HL-60 (cell line): ENCODE measurements at regions not wholly inside any gene's neighbourhood (a gene's known extent, or its start where the extent isn't known, plus 50 kb on each side); places are given as distances from the start of the nearest gene placed in this dataset.

Source experiments
- POLR2AphosphoS5 ChIP-seq: IDR thresholded peaks from 2 replicates; pipeline ENCODE4 v1.6.1; 2012; ENCODE audit warnings: low read depth
- SPI1 ChIP-seq: IDR thresholded peaks from 2 replicates; pipeline ENCODE4 v1.6.1; 2012; ENCODE audit warnings: low read depth, mild to moderate bottlenecking, borderline replicate concordance
- TF ChIP-seq, protein P1 (sequence below): IDR thresholded peaks from one replicate; pipeline ENCODE4 v1.5.1; 2011; ENCODE audit warnings: low read length, control low read depth, inconsistent platforms; ENCODE audit not compliant: insufficient read depth
- TF ChIP-seq, protein P2 (sequence below): IDR thresholded peaks from 2 replicates; pipeline ENCODE4 v1.6.1; 2012; ENCODE audit warnings: low read depth; ENCODE audit not compliant: insufficient replicate concordance

DNA sequence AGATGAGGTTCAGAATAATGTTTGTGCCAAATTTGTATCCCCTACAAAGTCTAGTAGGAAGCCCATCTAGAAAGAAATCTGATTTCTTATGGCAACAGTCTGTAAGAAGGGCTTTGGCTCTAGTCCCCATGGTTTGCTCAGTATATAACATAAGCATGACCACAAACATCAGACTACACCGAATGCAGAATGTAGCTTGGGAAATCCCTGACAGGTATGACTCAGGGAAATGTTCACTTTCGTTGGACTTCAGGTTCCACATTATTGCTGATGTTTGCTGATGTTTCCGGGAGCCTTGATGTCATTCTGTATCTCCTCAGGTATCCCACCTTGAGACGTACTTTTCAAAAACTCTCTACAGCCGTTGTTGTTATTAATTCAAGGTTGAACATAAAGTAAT is 304.4 kb upstream of the TGFBR2 start:
- TF ChIP-seq POLR2AphosphoS5: no peak
- TF ChIP-seq, protein P1, sequence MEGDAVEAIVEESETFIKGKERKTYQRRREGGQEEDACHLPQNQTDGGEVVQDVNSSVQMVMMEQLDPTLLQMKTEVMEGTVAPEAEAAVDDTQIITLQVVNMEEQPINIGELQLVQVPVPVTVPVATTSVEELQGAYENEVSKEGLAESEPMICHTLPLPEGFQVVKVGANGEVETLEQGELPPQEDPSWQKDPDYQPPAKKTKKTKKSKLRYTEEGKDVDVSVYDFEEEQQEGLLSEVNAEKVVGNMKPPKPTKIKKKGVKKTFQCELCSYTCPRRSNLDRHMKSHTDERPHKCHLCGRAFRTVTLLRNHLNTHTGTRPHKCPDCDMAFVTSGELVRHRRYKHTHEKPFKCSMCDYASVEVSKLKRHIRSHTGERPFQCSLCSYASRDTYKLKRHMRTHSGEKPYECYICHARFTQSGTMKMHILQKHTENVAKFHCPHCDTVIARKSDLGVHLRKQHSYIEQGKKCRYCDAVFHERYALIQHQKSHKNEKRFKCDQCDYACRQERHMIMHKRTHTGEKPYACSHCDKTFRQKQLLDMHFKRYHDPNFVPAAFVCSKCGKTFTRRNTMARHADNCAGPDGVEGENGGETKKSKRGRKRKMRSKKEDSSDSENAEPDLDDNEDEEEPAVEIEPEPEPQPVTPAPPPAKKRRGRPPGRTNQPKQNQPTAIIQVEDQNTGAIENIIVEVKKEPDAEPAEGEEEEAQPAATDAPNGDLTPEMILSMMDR: no peak
- TF ChIP-seq SPI1: no peak
- TF ChIP-seq, protein P2, sequence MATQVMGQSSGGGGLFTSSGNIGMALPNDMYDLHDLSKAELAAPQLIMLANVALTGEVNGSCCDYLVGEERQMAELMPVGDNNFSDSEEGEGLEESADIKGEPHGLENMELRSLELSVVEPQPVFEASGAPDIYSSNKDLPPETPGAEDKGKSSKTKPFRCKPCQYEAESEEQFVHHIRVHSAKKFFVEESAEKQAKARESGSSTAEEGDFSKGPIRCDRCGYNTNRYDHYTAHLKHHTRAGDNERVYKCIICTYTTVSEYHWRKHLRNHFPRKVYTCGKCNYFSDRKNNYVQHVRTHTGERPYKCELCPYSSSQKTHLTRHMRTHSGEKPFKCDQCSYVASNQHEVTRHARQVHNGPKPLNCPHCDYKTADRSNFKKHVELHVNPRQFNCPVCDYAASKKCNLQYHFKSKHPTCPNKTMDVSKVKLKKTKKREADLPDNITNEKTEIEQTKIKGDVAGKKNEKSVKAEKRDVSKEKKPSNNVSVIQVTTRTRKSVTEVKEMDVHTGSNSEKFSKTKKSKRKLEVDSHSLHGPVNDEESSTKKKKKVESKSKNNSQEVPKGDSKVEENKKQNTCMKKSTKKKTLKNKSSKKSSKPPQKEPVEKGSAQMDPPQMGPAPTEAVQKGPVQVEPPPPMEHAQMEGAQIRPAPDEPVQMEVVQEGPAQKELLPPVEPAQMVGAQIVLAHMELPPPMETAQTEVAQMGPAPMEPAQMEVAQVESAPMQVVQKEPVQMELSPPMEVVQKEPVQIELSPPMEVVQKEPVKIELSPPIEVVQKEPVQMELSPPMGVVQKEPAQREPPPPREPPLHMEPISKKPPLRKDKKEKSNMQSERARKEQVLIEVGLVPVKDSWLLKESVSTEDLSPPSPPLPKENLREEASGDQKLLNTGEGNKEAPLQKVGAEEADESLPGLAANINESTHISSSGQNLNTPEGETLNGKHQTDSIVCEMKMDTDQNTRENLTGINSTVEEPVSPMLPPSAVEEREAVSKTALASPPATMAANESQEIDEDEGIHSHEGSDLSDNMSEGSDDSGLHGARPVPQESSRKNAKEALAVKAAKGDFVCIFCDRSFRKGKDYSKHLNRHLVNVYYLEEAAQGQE: no peak
